Gastrocnemius medialis (tissue), 4 donors: ENCODE measurements at regions not wholly inside any gene's neighbourhood (a gene's known extent, or its start where the extent isn't known, plus 50 kb on each side); places are given as distances from the start of the nearest gene placed in this dataset.

Experiments
- CTCF ChIP-seq, 5 experiments: fragments of 450-650 bp in 3 of 5; fragments of 200-600 bp in 2 of 5; sonication (generic) in 2 of 5; IDR thresholded peaks in 4 of 5; conservative IDR thresholded peaks in 1 of 5; 1 replicate in 4 of 5; 2 replicates in 1 of 5; pipeline ENCODE4 v1.5.1; 2016 to 2019; ENCODE audit warnings: antibody characterized with exemption in 5 of 5, mild to moderate bottlenecking in 3 of 5, moderate library complexity in 3 of 5
- POLR2A ChIP-seq, 2 donors: fragments of 450-650 bp; IDR thresholded peaks; one replicate each; pipeline ENCODE4 v1.6.1; 2017; ENCODE audit warnings: antibody characterized with exemption in 2 of 2, mild to moderate bottlenecking in 2 of 2, moderate library complexity in 2 of 2

- TF ChIP-seq CTCF (IDR thresholded peaks at IDR 0.05 in 4 of 5, conservative IDR thresholded peaks at IDR 0.05 in 1 of 5) (no peak), POLR2A (IDR thresholded peaks at IDR 0.05) (no peak)
These were observed 54.1 kb upstream of the RASSF3 start for GRCh38 chr12:64556231-64556630.
